ENCODE measurements at regions not wholly inside any gene's neighbourhood (a gene's known extent, or its start where the extent isn't known, plus 50 kb on each side); places are given as distances from the start of the nearest gene placed in this dataset.
"Not testable (repeated sequence)": the region's sequence is repeated elsewhere in the genome, so short reads cannot be mapped to it uniquely, and the experiment has no call there.

GRCh38 chr13:76829572-76830327 lies 56.5 kb downstream of the KCTD12 start:
- no peak for DNase-seq

DNA sequence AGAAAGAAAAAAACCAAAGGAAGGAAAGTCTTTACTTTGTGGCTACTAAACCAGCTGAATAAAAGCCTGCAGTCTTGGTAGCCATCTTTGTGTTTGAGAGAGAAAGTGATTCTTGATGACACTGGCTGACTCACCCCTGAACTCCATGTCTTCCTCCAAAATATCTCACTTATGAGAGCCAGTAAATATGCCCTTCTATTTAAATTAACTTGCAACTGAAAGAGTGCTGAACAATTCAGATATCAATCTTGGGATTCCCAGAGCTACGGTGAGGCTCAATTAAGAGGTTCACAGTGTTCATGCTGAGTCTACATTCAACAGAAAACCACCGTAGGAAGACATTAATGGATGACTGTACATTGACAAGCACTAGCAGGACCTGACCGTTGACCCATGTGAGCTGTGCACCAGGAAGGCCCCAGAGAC lies 57.9 kb downstream of the KCTD12 start:
- DNase-seq = no peak

DNA sequence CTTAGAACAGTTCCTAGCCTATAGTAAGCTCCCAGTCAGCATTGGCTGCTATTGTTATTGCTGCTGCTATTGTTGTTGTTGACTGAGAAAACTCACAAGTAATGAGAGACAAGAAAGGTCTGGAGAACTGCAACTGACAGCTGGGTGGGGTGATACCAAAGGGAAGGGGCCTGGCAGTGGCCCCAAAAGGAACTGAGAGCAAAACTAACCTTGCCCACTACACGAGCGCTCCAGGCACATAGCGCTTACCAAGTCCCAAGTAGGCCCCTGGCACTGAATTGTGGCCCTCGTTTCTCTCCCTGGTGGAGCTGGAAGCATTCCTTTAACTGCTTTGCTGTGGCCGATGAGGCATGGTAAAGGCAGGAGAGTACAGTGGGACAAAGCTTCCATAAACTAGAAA lies 59.7 kb downstream of the KCTD12 start:
- DNase-seq = no peak

GRCh38 chr13:76825430-76825829 lies 60.8 kb downstream of the KCTD12 start:
- no peak for DNase-seq

DNA sequence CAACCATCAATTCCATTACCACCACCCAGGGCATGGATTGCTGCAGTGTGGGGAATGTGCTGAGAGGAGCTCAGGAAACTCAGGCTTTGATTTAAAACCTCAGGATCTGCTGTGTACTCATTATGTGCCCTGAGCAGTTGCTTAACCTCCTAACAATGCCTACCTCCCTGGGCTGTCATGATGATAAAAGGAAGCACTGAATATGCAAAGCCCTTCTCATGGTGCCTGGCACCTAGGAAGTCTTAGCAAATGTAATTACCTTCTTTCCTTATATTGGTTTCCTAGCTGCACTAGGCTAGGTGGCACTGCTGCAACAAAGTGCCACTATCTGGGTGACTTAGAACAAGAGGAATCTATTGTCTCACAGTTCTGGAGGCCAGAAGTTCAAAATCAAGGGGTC lies 62.2 kb downstream of the KCTD12 start:
- DNase-seq = no peak

GRCh38 chr13:76822698-76823267 lies 63.4 kb downstream of the KCTD12 start:
- no peak for DNase-seq

DNA sequence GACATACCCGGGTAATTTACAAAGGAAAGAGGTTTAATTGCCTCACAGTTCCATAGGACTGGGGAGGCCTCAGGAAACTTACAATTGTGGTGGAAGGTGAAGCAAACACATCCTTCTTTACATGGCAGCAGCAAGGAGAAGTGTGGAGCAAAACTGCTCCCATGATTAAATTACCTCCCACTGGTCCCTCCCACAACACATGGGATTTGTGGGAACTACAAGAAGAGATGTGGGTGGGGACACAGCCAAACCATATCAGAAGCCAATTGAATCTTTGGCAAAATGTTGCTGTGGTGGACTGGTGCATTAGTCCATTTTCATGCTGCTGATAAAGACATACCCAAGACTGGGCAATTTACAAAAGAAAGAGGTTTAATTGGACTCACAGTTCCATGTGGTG lies 65.0 kb downstream of the KCTD12 start:
- DNase-seq = not testable (repeated sequence)

- DNase-seq = no peak
These were observed 65.4 kb downstream of the KCTD12 start for GRCh38 chr13:76820759-76821158.

DNA sequence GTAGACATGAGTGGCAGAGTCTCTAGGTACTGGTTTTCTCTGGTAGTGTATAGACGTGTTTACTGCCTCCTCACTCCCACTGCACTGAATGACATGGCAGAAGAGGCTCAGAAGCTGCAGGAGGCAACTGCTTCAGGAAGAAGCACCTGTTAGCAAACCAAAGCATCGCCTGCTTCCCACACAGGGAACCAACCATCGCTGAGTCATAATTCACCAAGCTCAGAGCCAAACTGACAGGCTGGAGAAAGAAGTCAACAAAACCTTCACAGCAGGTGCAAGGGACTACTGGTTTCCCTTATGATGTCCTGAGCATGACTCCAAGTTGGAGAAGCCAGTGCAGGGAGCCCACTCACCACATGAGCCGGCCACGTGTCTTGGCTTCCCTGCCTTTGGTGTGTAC lies 69.8 kb downstream of the KCTD12 start:
- no peak for DNase-seq

DNA sequence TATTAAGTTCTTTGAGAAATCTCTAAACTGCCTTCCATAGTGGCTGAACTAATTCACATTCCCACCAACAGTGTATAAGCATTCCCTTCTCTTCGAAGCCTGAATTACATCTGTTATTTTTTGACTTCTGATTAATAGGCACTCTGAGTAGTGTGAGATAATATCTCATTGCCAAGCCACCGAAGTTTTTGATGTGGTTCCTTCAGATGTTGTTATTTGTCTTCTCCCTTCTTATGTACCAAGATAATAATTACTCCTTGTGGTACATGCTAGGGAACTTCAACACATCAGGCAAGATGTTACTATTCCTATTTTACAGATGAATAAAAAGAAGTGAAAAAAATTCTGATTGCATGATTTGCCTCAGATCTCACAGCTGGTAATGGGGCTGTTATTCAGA lies 70.9 kb downstream of the KCTD12 start:
- DNase-seq = no peak

DNA sequence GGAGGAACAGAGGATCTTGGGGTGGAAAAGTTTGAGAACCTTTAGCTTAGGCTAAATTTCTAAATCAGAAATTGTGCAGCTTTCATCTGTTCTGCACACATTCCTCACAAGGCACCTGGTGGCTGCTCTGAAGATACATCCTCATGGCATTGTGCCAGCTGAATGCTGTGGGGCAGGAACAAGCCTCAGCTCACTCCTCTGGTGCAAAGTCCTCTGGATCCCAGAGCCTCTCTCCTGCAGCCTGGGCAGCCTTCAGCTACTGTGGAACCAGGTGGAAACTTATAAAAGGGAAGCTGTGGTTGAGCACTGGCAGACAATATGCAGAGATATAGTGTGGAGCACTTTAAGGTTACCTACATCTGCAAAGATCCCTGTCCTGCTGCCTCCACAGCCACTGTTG lies 72.3 kb downstream of the KCTD12 start:
- no peak for DNase-seq

DNA sequence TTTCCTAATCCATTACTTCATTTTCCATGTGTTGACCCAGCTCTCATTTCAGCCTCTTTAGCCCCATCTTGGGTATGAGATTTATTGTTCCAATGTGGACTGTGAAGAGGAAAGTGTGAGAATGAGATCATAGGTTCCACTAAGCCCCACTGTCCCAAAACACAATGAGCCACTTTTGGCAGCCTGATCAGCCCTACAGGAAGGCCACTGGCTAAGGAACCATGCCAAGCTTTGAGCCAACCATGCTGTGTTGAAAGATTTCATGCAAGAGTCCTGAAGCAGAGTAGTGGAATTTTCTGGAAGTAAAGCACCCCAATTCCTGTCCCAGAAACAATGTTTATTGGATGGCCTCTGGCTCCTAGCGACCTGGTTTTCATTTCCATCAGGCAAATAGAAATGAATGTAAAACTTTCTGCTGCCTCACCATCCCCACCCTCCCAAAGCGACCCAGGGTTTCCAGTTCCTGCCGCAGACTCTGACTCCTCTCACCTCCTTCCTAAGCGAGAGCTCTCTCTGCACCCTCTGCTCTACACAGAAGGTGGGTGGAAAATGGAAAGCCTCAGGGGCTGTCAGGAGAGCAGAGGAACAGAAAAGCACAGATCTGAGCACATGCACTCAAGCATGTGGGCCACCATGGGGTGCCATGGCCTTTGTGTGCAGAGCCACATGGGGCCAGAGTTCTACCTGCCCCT lies 73.1 kb downstream of the KCTD12 start:
- no peak for DNase-seq

DNA sequence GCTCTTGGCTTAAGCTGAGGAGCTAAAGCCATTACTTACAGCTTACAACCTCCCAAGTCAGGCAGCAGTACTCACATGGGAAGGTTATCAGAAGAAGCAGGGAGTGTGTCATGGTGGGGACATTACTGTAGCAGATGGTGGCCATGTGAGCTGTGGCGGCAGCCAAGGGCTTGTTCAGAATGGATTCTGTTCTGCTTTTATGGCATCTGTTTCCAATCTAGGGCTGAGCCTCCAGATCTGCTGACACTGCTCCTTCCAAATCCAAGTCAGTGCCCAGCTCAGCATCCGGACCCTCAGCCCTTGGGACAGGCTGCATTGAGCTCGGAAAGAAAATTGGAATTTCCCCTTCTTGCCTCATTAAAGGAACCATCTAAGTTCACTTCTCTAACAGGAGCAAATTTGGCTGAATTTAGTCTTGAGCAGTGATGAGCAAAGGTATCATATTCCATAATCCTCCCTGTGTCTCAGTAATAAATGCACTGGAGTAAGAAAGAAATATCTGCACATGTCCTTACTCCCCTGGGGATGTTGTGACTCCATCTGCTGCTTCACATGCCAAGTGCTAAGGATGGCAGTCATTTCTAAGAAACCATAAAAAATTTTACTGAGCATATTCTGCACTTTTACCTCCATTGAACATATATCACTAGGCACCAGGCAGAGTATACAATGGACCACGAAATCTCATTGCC lies 73.9 kb downstream of the KCTD12 start:
- DNase-seq = no peak

GRCh38 chr13:76809389-76809788 lies 76.8 kb downstream of the KCTD12 start:
- DNase-seq = no peak

DNA sequence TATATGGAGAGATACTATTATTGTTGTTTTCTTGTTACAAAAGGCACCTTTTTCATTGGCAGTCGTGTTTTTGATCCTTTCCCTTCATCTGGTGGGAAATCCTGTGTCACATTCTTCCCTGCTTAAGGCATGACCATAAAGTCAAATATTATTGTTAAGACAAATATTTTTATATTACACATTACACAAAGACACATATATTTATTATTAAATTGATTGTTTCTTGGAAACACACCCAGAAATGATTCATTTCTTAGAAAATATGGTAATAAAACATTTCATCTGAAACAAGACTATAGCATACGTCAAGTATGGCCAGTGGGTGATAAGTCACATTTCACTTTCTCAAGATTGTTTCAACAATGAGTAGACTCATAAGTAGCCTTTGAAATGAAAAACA lies 77.3 kb downstream of the KCTD12 start:
- no peak for DNase-seq

DNA sequence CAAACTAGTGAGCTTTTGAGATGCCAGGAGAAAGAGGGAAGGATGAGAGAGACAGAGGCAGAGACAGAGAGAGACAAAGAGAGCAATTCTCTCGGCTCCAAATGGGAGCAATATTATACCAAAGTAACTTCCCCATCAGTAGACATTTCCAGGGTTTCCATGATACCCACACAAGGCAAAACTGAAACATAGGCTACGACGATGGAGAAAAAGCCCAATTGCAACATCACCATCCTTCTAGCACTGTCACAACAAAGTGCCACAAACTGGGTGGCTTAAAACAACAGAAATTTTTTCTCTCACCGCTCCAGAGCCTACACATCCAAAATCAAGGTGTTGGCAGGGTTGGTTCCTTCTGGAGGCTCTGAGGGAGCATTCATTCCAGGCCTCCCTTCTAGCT lies 81.4 kb downstream of the KCTD12 start:
- no peak for DNase-seq

- no peak for DNase-seq
These were observed 82.4 kb downstream of the KCTD12 start for GRCh38 chr13:76803831-76804230.

DNA sequence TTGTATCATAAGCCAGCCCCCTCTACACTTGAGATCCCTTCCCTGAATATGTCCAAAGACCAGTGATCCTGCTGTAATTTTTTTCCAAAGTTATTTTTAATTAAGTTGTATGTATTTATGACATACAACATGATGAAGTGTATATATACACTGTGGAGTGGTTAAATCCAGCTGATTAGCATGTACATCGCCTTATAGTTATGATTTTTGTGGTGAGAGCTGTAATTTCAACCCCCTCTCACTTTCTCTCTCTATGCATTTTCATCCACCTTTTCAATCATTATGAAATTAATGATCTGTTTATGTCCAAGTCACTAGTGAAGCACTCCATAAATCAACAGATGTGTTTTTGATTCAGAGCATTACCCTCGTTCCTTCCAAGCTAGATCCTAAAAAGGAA lies 85.3 kb downstream of the KCTD12 start:
- DNase-seq = no peak

GRCh38 chr13:76799696-76800095 lies 86.5 kb downstream of the KCTD12 start:
- no peak for DNase-seq

DNA sequence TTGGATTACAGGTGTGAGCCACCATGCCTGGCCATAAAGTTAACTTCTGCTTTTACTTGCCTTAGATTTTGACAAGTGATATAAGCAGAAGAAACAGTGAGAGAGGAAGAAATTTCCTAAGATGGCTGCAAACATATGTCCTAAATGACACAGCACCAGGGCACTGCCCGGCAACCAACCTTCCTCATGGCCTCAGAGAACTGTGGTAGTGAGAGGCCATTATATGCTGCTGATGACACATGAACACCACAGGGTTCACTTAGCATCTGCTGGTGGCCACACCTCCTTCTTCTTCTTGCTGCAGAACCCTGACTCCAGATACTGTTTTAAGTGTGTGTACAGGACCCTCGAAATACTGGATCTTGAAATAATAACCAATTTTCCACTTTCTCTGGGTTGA lies 88.2 kb downstream of the KCTD12 start:
- no peak for DNase-seq

- DNase-seq = no peak
These were observed 88.8 kb downstream of the KCTD12 start for GRCh38 chr13:76797361-76797760.

GRCh38 chr13:76796851-76797250 lies 89.4 kb downstream of the KCTD12 start:
- DNase-seq = no peak

Measured in midbrain (tissue), 1 donor.